GM18502 (cell line): ENCODE measurements at regions not wholly inside any gene's neighbourhood (a gene's known extent, or its start where the extent isn't known, plus 50 kb on each side); places are given as distances from the start of the nearest gene placed in this dataset.
A peak's percentile ranks its signal among the peaks of the same experiment; 100 is the strongest.
"Not testable (repeated sequence)": the region's sequence is repeated elsewhere in the genome, so short reads cannot be mapped to it uniquely, and the experiment has no call there.

Source experiments
- ATAC-seq: cut with Tn5 transposase; IDR thresholded peaks from one replicate; pipeline ENCODE4 v1.9.1; 2021; ENCODE audit warnings: mild to moderate bottlenecking; ENCODE audit not compliant: unreplicated experiment, poor library complexity

DNA sequence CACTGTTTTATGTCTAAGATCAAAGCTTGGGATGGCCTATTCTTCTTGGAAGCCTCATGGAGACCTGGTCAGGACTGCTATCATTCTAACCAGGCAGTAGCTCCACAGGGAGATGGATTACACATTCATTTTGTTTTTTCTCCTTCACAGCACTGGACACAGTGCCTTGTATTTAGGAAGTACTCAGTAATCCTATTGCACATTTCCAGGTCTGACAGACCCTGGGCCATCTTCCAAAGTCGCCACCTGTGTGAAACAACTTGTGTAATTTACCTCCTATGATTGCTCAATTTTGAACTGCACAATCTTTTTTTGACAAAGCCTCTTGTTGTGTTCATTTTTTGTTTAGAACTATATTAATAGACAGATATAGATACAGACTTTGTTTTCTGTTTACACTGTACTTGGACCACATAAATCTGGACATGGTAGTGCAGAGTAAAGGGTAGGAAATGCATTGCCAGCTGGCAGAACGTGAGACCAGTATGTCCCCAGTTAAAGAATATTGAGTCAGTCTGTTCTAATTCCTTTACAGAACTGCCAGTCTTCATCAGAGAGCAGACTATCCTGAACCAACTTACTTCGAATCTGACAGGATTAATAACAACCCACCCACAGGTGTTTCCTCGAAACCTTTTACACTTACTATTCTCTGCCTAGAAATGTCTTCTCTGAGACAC is 277.8 kb upstream of the CYRIA start:
- ATAC-seq = no peak

GRCh38 chr2:16940214-16940613 is 274.6 kb upstream of the CYRIA start:
- no peak for ATAC-seq

DNA sequence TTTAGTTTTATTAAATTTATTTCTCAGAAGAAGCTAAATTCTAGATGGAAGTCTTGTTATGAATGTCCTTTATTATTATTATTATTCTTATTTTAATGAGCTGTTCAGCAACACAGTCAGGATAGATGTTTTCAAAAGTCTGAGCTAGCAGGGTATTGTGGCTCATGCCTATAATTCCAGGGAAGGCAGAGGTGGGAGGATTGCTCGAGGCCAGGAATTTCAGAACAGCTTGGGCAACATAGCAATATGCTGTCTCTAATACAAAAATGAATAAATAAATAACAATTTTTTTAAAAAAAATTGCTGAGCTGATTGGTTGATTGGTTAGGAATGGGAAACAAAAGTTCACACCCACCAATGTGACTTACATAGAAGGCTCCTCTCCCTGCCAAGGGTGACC is 274.1 kb upstream of the CYRIA start:
- ATAC-seq = no peak

DNA sequence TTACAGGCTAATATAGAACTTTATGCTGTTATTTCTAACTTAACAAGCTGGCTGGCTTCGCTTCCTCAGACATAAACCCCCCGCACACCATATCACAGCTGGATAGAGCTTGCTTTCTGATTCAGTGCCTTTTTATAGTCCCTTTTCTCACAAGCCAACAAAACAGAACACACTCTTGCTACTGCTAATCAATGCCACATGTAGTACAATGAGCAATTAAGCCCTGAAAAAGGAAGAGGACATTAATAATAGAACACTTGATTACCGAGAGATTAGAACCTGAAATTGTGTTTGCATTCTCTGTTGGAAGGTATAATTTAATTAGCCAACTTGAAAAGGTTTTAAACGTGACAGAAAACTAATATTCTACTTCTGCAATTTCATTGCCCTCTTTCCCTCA is 267.7 kb upstream of the CYRIA start:
- no peak for ATAC-seq

DNA sequence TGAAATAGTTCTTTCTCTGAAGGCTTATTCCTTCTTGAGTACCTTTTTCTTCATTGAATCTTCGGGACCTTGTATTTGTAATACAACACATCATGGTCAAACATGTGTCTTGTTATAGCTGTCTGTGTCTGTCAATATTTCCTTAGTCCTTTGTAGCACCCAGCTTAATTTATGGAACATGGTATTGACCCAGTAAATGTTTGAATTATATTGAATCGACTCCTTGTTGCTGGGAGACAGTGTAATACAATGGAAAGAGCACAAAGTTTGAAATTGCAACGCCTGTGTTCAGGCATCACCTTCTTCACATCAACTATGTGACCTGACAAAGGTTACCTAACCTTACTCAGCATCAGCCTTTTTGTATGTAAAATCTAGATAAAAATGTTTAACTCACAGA is 267.2 kb upstream of the CYRIA start:
- ATAC-seq = no peak

GRCh38 chr2:16931441-16931840 is 265.8 kb upstream of the CYRIA start:
- no peak for ATAC-seq

GRCh38 chr2:16927398-16927797 is 261.8 kb upstream of the CYRIA start:
- no peak for ATAC-seq

GRCh38 chr2:16925145-16925544 is 259.5 kb upstream of the CYRIA start:
- ATAC-seq = no peak

DNA sequence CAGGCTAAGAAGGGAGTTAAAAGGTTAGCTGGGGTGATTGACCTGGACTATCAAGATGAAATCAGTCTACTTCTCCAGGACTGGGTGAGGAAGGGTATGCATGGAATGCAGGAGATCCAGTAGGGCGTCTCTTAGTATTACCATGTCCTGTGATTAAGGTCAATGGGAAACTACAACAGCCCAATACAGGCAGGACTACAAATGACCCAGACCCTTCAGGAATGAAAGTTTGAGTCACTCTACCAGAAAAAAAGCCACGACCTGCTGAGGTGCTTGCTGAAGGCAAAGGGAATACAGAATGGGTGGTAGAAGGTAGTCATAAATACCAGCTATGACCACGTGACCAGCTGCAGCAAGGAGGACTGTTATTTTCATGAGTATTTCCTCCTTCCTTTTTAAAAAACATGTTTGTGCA is 249.7 kb upstream of the CYRIA start:
- not testable (repeated sequence) for ATAC-seq

- ATAC-seq = no peak
Measured at GRCh38 chr2:16911746-16912145, 246.1 kb upstream of the CYRIA start.

DNA sequence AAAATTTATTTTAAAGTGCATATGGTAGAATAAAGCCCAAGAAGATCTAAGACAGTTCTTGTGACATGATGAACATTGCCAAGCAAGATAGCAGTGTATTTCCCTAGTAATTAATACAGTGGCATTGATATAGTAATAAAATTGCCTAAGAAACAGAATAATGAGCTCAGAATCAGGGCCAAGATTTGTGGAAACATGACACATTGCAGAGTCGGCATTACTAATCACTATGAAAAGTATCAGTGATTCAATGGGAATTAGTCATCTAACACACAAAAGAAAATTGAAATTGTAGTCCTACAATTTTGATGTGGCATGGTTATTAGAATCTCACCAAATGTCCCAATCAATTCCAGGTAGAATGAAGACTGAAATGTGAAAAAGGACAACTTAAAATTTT is 243.0 kb upstream of the CYRIA start:
- no peak for ATAC-seq

DNA sequence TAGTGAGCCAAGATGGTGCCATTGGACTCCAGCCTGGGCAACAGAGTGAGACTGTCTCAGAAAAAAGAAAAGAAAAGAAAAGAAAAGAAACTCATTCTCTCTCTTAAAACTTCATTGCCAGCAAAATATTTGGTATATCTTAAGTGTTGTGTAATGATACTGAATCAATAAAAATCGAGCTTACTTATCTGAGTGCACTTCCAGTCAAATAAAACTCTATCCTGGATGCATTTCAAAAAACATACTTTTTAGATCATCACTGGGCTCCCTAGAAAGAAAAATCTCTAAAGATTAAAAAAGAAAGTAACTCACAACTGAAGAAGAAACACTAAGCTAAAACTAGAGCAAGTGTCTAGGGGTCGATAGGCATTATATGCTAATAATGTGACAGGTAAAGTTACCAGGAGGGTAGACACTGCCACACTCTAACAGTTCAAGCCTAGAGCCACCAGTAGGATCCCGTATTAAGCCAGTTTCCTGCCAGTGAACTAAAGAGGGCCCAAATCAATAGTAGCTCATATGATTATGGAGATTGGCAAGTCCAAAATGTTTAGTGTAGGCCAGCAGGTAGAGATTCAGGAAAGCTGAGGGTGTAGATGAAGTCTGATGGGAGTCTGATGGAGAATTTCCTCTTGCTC is 242.1 kb upstream of the CYRIA start:
- ATAC-seq = no peak

DNA sequence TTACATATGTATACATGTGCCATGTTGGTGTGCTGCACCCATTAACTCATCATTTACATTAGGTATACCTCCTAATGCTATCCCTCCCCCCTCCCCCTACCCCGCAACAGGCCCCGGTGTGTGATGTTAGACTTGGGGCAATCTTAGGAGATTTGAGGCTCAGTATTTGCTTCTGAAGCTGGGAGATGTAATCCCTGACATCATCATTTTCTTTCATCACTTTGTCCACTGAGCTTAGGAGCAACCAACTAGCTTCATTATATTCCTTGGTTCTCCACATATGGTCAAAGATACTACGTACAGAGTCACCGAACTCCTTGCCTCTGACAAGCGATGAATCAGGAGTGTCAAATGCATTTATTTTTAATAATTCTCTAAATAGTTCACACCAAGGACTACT is 239.7 kb upstream of the CYRIA start:
- ATAC-seq = not testable (repeated sequence)

GRCh38 chr2:16900405-16901025 is 234.9 kb upstream of the CYRIA start:
- peak; percentile 90 for ATAC-seq

- peak; percentile 12 for ATAC-seq
Measured at GRCh38 chr2:16899958-16900357, 234.3 kb upstream of the CYRIA start.

DNA sequence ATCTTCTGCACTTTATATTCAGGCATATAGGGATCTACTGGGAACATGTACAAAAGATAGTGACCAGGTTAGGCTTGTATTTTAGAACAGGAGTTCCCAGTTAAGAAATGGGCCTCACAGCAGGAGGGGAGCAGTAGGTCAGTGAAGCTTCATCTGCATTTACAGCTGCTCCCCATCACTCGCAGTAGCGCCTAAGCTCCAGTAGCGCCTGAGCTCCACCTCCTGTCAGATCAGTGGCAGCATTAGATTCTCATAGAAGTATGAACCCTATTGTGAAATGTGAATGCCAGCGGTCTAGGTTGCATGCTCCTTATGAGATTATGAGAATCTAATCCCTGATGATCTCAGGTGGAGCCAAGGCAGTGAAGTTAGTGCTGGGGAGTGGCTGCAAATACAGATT is 224.4 kb upstream of the CYRIA start:
- ATAC-seq = no peak

- no peak for ATAC-seq
Measured at GRCh38 chr2:16885027-16885426, 219.4 kb upstream of the CYRIA start.

GRCh38 chr2:16882706-16883105 is 217.1 kb upstream of the CYRIA start:
- no peak for ATAC-seq

GRCh38 chr2:16881122-16881521 is 215.5 kb upstream of the CYRIA start:
- no peak for ATAC-seq

- ATAC-seq = no peak
Measured at GRCh38 chr2:16871411-16871810, 205.8 kb upstream of the CYRIA start.

- ATAC-seq = no peak
Measured at GRCh38 chr2:16870491-16871076, 204.9 kb upstream of the CYRIA start.
